ENCODE measurements at regions not wholly inside any gene's neighbourhood (a gene's known extent, or its start where the extent isn't known, plus 50 kb on each side); places are given as distances from the start of the nearest gene placed in this dataset.

DNA sequence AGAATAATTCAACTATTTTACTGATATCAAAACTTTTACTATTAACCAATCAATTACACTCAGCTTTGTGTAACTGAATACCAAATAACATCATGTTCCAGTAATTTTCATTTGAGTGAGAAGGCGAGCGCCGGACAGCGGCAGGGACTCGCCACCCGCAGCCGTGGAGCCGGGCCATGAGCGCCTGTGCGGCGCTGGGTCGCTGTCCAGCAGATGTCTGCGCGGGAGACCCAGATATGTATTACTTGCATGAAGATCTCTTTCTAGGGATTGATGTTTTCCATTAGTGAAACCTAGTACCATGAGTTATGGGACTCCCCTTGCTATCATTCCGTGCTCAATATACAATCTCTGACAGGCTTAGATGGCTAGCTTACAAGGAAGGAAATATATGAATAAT, 245.1 kb upstream of the PRSS16 start:
- Mint-ChIP-seq H3K27ac (no peak overlapping the region), H3K36me3 (peaks cover 3% of the 10 kb centered on the region), H3K27me3 (ENCODE audit: low read depth) (no peaks in the 10 kb centered on the region), H3K4me3 (no peak overlapping the region), H3K9me3 (no peaks in the 10 kb centered on the region), H3K4me1 (no peaks in the 10 kb centered on the region)
- no peak for ATAC-seq
- TF ChIP-seq TP53 (CRISPR knock-in tag; IDR thresholded peaks at IDR 0.05) = no peak
- TF ChIP-seq ELF4 (CRISPR knock-in tag; IDR thresholded peaks at IDR 0.05; ENCODE audit: low read depth) = no peak
- TF ChIP-seq, protein P1, sequence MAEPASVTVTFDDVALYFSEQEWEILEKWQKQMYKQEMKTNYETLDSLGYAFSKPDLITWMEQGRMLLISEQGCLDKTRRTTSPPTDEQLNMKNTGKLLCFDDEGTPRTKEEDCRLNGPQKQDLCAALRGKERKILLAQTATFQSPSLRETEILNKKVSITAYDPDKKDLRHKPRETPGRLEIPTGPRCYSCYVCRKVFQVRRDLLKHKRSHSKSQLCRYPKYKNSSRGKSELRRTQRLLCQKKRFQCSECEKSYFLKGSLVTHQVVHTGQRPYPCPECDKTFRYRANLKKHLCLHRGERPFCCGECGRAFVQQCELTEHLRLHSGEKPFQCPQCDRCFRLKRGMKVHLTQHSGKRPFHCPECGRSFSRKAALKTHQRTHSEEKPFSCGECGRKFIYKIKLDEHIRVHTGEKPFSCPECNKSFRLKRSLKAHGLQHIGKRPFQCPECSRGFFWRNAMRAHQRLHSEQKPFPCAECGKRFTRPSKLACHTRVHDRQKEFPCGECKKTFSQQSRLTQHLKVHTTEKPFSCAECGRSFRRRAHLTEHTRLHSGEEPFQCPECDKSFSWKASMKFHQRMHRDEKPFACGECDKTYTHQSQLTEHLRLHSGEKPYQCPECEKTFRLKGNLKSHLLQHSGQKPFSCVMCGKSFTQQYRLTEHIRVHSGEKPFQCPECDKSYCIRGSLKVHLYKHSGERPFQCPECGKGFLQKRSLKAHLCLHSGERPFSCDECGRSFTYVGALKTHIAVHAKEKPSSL (CRISPR knock-in tag; conservative IDR thresholded peaks at IDR 0.05) = no peak
- no peak for TF ChIP-seq ZBTB43 (CRISPR knock-in tag; IDR thresholded peaks at IDR 0.05)
- TF ChIP-seq, protein P2, sequence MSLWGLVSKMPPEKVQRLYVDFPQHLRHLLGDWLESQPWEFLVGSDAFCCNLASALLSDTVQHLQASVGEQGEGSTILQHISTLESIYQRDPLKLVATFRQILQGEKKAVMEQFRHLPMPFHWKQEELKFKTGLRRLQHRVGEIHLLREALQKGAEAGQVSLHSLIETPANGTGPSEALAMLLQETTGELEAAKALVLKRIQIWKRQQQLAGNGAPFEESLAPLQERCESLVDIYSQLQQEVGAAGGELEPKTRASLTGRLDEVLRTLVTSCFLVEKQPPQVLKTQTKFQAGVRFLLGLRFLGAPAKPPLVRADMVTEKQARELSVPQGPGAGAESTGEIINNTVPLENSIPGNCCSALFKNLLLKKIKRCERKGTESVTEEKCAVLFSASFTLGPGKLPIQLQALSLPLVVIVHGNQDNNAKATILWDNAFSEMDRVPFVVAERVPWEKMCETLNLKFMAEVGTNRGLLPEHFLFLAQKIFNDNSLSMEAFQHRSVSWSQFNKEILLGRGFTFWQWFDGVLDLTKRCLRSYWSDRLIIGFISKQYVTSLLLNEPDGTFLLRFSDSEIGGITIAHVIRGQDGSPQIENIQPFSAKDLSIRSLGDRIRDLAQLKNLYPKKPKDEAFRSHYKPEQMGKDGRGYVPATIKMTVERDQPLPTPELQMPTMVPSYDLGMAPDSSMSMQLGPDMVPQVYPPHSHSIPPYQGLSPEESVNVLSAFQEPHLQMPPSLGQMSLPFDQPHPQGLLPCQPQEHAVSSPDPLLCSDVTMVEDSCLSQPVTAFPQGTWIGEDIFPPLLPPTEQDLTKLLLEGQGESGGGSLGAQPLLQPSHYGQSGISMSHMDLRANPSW (CRISPR knock-in tag; conservative IDR thresholded peaks at IDR 0.05; ENCODE audit: low read depth) = no peak
- TF ChIP-seq, protein P3, sequence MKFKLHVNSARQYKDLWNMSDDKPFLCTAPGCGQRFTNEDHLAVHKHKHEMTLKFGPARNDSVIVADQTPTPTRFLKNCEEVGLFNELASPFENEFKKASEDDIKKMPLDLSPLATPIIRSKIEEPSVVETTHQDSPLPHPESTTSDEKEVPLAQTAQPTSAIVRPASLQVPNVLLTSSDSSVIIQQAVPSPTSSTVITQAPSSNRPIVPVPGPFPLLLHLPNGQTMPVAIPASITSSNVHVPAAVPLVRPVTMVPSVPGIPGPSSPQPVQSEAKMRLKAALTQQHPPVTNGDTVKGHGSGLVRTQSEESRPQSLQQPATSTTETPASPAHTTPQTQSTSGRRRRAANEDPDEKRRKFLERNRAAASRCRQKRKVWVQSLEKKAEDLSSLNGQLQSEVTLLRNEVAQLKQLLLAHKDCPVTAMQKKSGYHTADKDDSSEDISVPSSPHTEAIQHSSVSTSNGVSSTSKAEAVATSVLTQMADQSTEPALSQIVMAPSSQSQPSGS (CRISPR knock-in tag; IDR thresholded peaks at IDR 0.05; ENCODE audit: borderline replicate concordance, low read depth) = no peak
- TF ChIP-seq NFE2L1 (CRISPR knock-in tag; IDR thresholded peaks at IDR 0.05) = no peak
- no peak for TF ChIP-seq ZNF232 (CRISPR knock-in tag; IDR thresholded peaks at IDR 0.05)
- TF ChIP-seq ZNF396 (CRISPR knock-in tag; IDR thresholded peaks at IDR 0.05; ENCODE audit: borderline replicate concordance) = no peak
- TF ChIP-seq CBFB (CRISPR knock-in tag; IDR thresholded peaks at IDR 0.05; ENCODE audit: low read depth) = no peak
- TF ChIP-seq TCF7 (CRISPR knock-in tag; IDR thresholded peaks at IDR 0.05; ENCODE audit: low read depth) = no peak
- TF ChIP-seq NFATC4 (CRISPR knock-in tag; IDR thresholded peaks at IDR 0.05) = no peak
- no peak for TF ChIP-seq NR2C2 (CRISPR knock-in tag; IDR thresholded peaks at IDR 0.05)
- no peak for TF ChIP-seq RORB (CRISPR knock-in tag; IDR thresholded peaks at IDR 0.05)
- TF ChIP-seq ZNF138 (CRISPR knock-in tag; conservative IDR thresholded peaks at IDR 0.05) = no peak
- no peak for TF ChIP-seq SMAD3 (CRISPR knock-in tag; IDR thresholded peaks at IDR 0.05; ENCODE audit: borderline replicate concordance)
- TF ChIP-seq JAZF1 (CRISPR knock-in tag; IDR thresholded peaks at IDR 0.05) = no peak
- TF ChIP-seq ZNF219 (CRISPR knock-in tag; IDR thresholded peaks at IDR 0.05; ENCODE audit: borderline replicate concordance) = no peak
- no peak for TF ChIP-seq ATF6 (CRISPR knock-in tag; IDR thresholded peaks at IDR 0.05)
- no peak for DNase-seq (ENCODE audit: low spot score)
- CTCF ChIA-PET = no interaction called here
- POLR2A ChIA-PET = no interaction called here

Measured in WTC11 (cell line).